ENCODE measurements at regions not wholly inside any gene's neighbourhood (a gene's known extent, or its start where the extent isn't known, plus 50 kb on each side); places are given as distances from the start of the nearest gene placed in this dataset.

DNA sequence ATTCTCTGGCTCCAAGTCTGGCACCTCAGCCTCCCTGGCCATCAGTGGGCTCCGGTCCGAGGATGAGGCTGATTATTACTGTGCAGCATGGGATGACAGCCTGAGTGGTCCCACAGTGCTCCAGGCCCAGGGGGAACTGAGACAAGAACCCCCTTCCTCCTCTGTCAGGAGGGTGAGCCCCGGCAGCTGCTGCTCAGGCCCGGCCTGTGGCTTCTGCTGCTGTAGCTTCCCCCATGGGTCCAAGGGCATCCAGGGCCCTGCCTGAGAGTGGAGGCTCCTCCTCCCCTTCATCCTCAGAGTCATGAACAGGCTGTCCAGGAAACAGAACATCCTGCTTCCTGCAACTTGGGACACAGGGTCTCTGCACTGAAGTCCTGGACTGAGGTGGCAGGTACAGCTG lies 113.6 kb downstream of the VPREB1 start:
- Histone ChIP-seq H3K9me3 (replicated peaks in 1 of 3) (no peaks in the 10 kb centered on the region), H3K27me3 (no peaks in the 10 kb centered on the region), H3K4me3 (no peak overlapping the region), H3K27ac (no peak overlapping the region), H3K4me1 (replicated peaks in 1 of 2) (no peaks in the 10 kb centered on the region), H3K36me3 (replicated peaks in 1 of 2) (no peaks in the 10 kb centered on the region)
- 71 to 77% (median 76%) methylated on average over 2 to 4 of the region's 4 CpGs for WGBS, 4 donors
- no peak for DNase-seq
- intact Hi-C loops (cut with DNase I), result no loop called here
- no peak for TF ChIP-seq CTCF (IDR thresholded peaks at IDR 0.05)
- no peak for TF ChIP-seq POLR2A (IDR thresholded peaks at IDR 0.05)

DNA sequence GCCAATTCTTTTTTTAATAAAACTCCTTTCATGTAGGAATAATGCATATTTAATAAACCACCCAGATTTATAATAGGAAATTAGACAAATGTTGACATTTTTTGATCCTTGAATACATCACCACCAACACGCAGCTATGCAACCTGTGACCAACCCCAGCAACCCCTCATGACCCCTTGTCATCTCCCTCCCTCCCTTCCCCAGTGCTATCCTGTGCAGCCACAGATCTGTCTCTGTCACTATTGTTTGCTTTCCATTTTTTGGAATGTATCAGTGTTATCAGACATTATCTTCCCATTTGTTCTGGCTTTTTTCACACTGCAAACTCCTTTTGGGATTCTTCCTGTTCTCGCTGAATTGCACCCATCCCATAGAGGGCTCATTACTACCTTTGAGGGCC lies 114.1 kb downstream of the VPREB1 start:
- Histone ChIP-seq H3K36me3 (replicated peaks in 1 of 2) (no peaks in the 10 kb centered on the region), H3K4me3 (no peak overlapping the region), H3K9me3 (replicated peaks in 1 of 3) (no peaks in the 10 kb centered on the region), H3K4me1 (replicated peaks in 1 of 2) (no peaks in the 10 kb centered on the region), H3K27ac (no peak overlapping the region), H3K27me3 (no peaks in the 10 kb centered on the region)
- DNase-seq, result no peak
- TF ChIP-seq POLR2A (IDR thresholded peaks at IDR 0.05), result no peak
- no peak for TF ChIP-seq CTCF (IDR thresholded peaks at IDR 0.05)
- intact Hi-C loops (cut with DNase I), result no loop called here
- WGBS, 4 donors, result 58 to 80% (median 70%) methylated on average over 2 of the region's 2 CpGs

DNA sequence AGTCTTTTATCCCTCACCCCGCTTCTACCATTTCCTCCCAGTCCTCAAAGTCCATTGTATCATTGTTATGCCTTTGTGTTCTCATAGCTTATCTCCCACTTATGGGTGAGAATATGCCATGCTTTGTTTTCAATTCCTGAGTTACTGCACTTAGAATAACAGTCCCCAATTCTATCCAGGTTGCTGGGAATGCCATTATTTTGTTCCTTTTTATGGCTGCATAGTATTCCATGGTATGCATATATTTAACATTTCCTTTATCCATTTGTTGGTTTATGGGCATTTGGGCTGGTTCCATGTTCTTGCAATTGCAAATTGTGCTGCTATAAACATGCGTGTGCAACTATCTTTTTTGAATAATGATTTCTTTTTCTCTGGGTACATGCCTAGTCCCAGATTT lies 114.9 kb downstream of the VPREB1 start:
- H3K4me3 ChIP-seq, result no peak overlapping the region
- TF ChIP-seq CTCF (IDR thresholded peaks at IDR 0.05) (no peak), POLR2A (IDR thresholded peaks at IDR 0.05) (no peak)
- no peaks in the 10 kb centered on the region for H3K9me3 ChIP-seq (replicated peaks in 1 of 3)
- 68 to 77% (median 71%) methylated on average over 2 of the region's 2 CpGs for WGBS, 4 donors
- H3K27ac ChIP-seq, result no peak overlapping the region
- H3K4me1 ChIP-seq (replicated peaks in 1 of 2), result no peaks in the 10 kb centered on the region
- intact Hi-C loops (cut with DNase I), result no loop called here
- H3K27me3 ChIP-seq, result no peaks in the 10 kb centered on the region
- H3K36me3 ChIP-seq (replicated peaks in 1 of 2), result no peaks in the 10 kb centered on the region
- DNase-seq, result no peak

DNA sequence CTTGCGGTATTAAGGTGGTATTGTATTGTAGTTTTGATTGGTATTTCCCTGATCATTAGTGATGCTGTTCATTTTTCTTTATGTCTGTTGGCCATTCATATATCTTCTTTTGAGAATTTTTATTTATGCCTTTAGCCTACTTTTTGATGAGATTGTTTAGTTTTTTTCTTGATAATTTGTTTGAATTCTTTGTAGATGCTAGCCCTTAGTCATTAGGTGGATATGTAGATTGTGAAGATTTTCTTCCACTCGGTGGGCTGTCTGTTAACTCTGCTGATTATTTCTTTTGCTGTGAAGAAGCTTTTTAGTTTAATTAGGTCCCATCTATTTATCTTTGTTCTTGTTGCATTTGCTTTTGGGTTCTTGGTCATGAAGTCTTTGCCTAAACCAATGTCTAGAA lies 115.4 kb downstream of the VPREB1 start:
- no peaks in the 10 kb centered on the region for H3K4me1 ChIP-seq (replicated peaks in 1 of 2)
- H3K4me3 ChIP-seq, result no peak overlapping the region
- no peaks in the 10 kb centered on the region for H3K9me3 ChIP-seq (replicated peaks in 1 of 3)
- no peak overlapping the region for H3K27ac ChIP-seq
- no peaks in the 10 kb centered on the region for H3K36me3 ChIP-seq (replicated peaks in 1 of 2)
- TF ChIP-seq POLR2A (IDR thresholded peaks at IDR 0.05) (no peak), CTCF (IDR thresholded peaks at IDR 0.05) (no peak)
- intact Hi-C loops (cut with DNase I), result no loop called here
- WGBS, 4 donors, result 74 to 83% (median 75%) methylated on average over 2 of the region's 2 CpGs
- DNase-seq, result no peak
- H3K27me3 ChIP-seq, result no peaks in the 10 kb centered on the region

Data from adrenal gland (tissue), 9 donors.